Activated CD4-positive, alpha-beta memory T cell treated with anti-CD3 and anti-CD28 coated beads for 36 hours (primary cell): ENCODE measurements at regions not wholly inside any gene's neighbourhood (a gene's known extent, or its start where the extent isn't known, plus 50 kb on each side); places are given as distances from the start of the nearest gene placed in this dataset.

Source experiments
- CTCF ChIA-PET: fragments of 350-600 bp; sonication (Branson Sonifier 250); formaldehyde crosslinking; loops from one replicate; lab custom pipeline; 2021; ENCODE audit warnings: antibody characterized with exemption, inconsistent platforms; lab: Charles Lee
- POLR2A ChIA-PET: fragments of 350-600 bp; sonication (Branson Sonifier 250); formaldehyde crosslinking; loops from one replicate; lab custom pipeline; 2021; ENCODE audit warnings: antibody characterized with exemption; lab: Charles Lee
- DNase-seq: peaks from one replicate; pipeline ENCODE4 v3.0.0-alpha.2; 2020
- H3K27ac Mint-ChIP-seq: one replicate; pipeline ENCODE4 v1.8.0; 2021; ENCODE audit warnings: mixed read lengths
- H3K27me3 Mint-ChIP-seq: one replicate; pipeline ENCODE4 v1.8.0; 2021; ENCODE audit warnings: mixed read lengths
- H3K36me3 Mint-ChIP-seq: one replicate; pipeline ENCODE4 v1.8.0; 2021; ENCODE audit warnings: mixed read lengths
- H3K4me1 Mint-ChIP-seq: one replicate; pipeline ENCODE4 v1.8.0; 2021; ENCODE audit warnings: low read depth, mixed read lengths
- H3K4me3 Mint-ChIP-seq: one replicate; pipeline ENCODE4 v1.8.0; 2021; ENCODE audit warnings: mild to moderate bottlenecking, mixed read lengths
- H3K9me3 Mint-ChIP-seq: one replicate; pipeline ENCODE4 v1.8.0; 2021; ENCODE audit warnings: mixed read lengths
- intact Hi-C: fragments of 100-400 bp; cut with micrococcal nuclease; formaldehyde crosslinking; loops from one replicate; pipeline ENCODE4 v1.15.1; 2023

DNA sequence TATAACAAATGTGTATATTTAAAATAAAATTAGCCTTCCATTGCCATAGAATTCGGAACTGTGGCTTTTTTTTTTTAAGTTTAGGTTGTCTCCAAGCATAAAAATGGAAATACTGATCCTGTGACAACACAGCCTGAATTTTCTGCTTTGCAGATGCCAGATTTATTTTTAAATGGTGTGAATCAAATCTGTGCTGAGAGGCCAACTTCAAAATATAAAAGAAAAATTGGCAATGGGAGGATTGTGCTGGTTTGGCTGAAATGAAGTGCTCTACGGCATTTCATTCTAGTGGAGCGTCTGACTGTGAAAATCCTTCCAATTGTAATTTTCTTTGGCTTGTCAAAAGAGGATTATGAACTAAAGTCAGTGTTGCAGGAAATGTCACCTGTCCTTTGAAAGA, 580.3 kb upstream of the ZFP42 start:
- H3K4me3 Mint-ChIP-seq = no peak overlapping the region
- no peaks in the 10 kb centered on the region for H3K4me1 Mint-ChIP-seq
- H3K36me3 Mint-ChIP-seq = no peaks in the 10 kb centered on the region
- CTCF ChIA-PET = no interaction called here
- H3K9me3 Mint-ChIP-seq = peaks cover 11% of the 10 kb centered on the region
- POLR2A ChIA-PET = no interaction called here
- no peaks in the 10 kb centered on the region for H3K27me3 Mint-ChIP-seq
- H3K27ac Mint-ChIP-seq = no peak overlapping the region
- no peak for DNase-seq
- intact Hi-C loops = no loop called here

DNA sequence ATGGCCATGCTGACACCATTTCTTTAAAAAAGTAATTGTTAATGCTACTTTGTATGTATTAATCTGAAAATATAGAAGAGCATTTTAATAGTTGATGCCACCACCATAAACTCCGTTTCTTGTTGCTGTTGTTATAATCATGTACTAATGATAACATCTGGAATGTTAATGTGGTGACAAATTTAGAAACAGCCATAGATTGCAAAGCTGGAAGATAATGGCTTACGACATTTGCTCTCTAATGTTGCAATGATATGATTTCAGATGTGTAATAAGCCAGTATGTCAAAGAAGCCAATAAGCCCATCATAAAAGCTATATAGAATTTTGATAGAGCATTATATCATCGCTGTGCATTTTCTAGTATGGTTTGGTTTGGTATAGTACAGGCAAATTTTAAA, 579.4 kb upstream of the ZFP42 start:
- Mint-ChIP-seq H3K27ac (no peak overlapping the region), H3K9me3 (peaks cover 11% of the 10 kb centered on the region), H3K36me3 (no peaks in the 10 kb centered on the region), H3K27me3 (no peaks in the 10 kb centered on the region), H3K4me1 (no peaks in the 10 kb centered on the region), H3K4me3 (no peak overlapping the region)
- CTCF ChIA-PET = no interaction called here
- intact Hi-C loops = no loop called here
- DNase-seq = no peak
- POLR2A ChIA-PET = no interaction called here

DNA sequence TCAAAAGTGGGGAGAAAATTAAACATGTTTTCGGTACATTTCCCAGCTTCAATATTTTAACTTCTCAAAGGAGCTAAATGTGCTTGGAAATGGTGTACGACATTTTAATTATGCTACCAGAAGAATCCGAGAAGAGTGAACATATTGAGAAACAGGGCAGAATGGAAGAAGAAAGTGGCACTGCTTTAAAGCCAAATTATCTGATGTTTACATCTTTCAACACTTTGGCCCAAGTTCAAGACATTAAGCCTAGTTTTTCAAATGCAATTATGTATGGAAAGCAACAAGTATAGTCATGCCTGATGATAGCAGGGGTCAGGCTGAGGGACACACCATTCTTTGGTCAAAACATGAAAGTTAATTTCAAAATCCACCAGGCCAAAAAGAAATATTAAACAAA, 577.9 kb upstream of the ZFP42 start:
- Mint-ChIP-seq H3K4me1 (no peaks in the 10 kb centered on the region), H3K36me3 (no peaks in the 10 kb centered on the region), H3K27me3 (no peaks in the 10 kb centered on the region), H3K27ac (no peak overlapping the region), H3K4me3 (no peak overlapping the region), H3K9me3 (peaks cover 11% of the 10 kb centered on the region)
- POLR2A ChIA-PET = no interaction called here
- intact Hi-C loops = no loop called here
- no peak for DNase-seq
- CTCF ChIA-PET = no interaction called here

DNA sequence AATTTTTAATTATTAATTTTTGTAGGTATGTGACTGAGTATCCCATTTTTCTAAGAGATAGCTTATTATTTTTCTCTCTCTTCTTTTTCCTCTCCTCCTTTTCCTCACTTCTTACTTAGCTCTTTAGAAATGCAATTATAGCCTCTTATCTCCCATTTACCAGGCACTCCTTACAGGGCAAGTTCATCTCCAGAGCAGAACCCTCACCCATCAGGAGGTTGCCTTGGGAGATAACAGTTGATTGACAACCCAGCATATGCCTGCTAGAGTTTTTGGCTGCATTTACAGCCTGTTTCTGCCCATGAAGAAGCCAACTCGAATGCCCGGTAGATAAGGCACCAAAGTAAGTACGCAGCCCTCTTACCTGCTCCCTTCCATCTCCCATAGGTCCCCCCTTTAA, 572.9 kb upstream of the ZFP42 start:
- no peaks in the 10 kb centered on the region for H3K4me1 Mint-ChIP-seq
- no peaks in the 10 kb centered on the region for H3K27me3 Mint-ChIP-seq
- DNase-seq = no peak
- intact Hi-C loops = no loop called here
- no peak overlapping the region for H3K27ac Mint-ChIP-seq
- no peak overlapping the region for H3K4me3 Mint-ChIP-seq
- H3K9me3 Mint-ChIP-seq = peaks cover 15% of the 10 kb centered on the region
- POLR2A ChIA-PET = interaction anchor here (0.6 kb wide), 1 partner anchor 1746 kb away, joined by 3 read pairs; no protein-coding TSS in a partner anchor
- CTCF ChIA-PET = no interaction called here
- no peaks in the 10 kb centered on the region for H3K36me3 Mint-ChIP-seq

DNA sequence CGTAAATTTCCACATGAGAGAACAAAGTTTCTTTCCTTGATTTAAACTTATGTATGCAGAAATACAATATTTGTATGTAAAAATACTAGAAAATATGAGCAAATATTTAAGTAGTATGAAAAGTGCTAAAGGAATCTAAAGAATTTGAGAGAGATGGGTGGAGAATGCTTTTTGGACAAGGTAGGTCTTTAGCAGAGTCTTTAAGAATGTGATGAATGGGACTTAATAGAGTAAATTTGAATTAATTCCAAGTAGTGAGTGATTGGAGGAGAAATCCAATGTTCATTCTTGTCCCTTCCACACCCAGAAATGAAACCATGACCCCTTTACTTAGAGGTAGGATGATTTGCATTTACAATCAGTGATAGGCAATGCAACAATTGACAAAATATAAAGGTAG, 570.9 kb upstream of the ZFP42 start:
- DNase-seq = no peak
- ChIA-PET CTCF (no interaction called here), POLR2A (no interaction called here)
- intact Hi-C loops = no loop called here
- no peak overlapping the region for H3K4me3 Mint-ChIP-seq
- H3K9me3 Mint-ChIP-seq = peaks cover 15% of the 10 kb centered on the region
- H3K4me1 Mint-ChIP-seq = no peaks in the 10 kb centered on the region
- H3K36me3 Mint-ChIP-seq = no peaks in the 10 kb centered on the region
- no peaks in the 10 kb centered on the region for H3K27me3 Mint-ChIP-seq
- H3K27ac Mint-ChIP-seq = no peak overlapping the region

DNA sequence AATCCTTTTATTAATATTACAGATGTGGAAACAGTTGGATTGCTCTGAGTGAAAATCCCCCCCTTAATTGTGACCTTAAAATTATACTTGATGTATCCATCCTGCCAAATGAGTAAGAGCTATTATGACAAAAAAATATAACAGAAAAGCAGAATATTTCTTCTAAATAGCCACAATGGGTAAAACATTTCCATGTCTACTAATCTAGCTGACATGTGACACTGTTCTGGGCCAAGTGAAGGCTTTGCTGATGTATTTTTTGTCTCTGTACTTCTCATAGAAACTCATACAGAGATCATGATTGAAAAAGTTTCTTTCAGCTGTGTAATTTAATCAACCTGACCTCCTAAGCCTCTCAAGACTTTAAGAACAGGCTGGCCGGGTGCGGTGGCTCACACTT, 569.1 kb upstream of the ZFP42 start:
- Mint-ChIP-seq H3K27ac (no peak overlapping the region), H3K9me3 (peaks cover 12% of the 10 kb centered on the region), H3K36me3 (no peaks in the 10 kb centered on the region), H3K27me3 (no peaks in the 10 kb centered on the region), H3K4me3 (no peak overlapping the region), H3K4me1 (no peaks in the 10 kb centered on the region)
- CTCF ChIA-PET = no interaction called here
- POLR2A ChIA-PET = no interaction called here
- intact Hi-C loops = no loop called here
- no peak for DNase-seq

DNA sequence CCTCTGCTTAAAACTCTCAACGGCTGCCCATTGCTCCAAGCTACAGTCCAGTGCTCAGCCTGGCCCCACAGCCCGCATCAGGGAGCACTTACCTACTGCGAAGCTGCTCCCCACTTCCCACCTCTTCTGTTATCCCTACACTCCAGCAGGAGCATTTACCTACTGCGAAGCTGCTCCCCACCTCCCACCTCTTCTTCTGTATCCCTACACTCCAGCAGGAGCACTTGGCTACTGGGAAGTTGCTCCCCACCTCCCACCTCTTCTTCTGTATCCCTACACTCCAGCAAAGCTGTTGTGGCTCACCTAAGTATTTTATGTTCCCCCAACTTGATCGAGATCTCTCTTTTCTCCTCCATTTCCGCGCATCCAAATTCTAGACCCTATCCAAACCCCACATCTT, 563.3 kb upstream of the ZFP42 start:
- CTCF ChIA-PET = no interaction called here
- H3K36me3 Mint-ChIP-seq = no peaks in the 10 kb centered on the region
- no peaks in the 10 kb centered on the region for H3K27me3 Mint-ChIP-seq
- no peak overlapping the region for H3K27ac Mint-ChIP-seq
- H3K4me3 Mint-ChIP-seq = no peak overlapping the region
- POLR2A ChIA-PET = no interaction called here
- no peak for DNase-seq
- no peaks in the 10 kb centered on the region for H3K4me1 Mint-ChIP-seq
- intact Hi-C loops = no loop called here
- peaks cover 15% of the 10 kb centered on the region for H3K9me3 Mint-ChIP-seq

DNA sequence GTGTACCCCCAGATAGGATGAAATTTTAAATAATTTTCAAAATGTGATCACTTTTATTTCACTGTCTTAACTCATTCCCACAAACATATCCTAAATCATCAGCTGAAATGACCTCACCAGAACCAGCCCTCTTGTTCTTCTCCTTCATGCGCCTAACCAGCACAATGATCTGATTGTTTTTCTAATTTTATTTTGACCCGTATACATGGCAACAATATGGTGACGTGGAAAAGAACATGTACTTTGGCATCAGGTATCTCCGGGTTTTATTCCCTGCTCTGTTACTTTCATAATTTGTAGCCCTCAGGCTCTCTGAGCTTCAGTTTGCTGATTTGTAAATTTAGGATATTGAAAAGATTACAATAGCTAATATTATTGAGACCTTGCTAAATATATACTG, 562.4 kb upstream of the ZFP42 start:
- peaks cover 18% of the 10 kb centered on the region for H3K9me3 Mint-ChIP-seq
- intact Hi-C loops = no loop called here
- CTCF ChIA-PET = no interaction called here

DNA sequence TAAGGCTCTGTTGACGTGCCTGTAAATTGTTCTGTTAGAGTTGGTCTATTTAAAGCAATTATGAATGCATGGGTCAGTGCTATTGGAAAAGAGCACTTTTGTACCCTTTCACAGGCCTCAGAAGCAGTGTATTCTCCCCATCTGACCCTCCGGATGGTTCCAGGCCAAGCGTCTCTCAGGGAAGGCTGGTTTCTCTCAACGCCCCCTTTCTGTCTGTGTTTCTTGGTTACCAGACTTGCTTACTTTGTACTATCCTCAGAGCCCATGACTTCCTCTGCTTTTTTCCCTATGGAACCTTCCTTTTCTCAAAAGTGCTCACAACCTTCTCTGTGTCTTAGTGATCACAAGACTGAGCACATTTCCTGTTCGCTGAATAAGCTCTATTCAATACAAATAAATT, 559.3 kb upstream of the ZFP42 start:
- no peak overlapping the region for H3K27ac Mint-ChIP-seq
- CTCF ChIA-PET = no interaction called here
- POLR2A ChIA-PET = no interaction called here
- no peaks in the 10 kb centered on the region for H3K36me3 Mint-ChIP-seq
- intact Hi-C loops = no loop called here
- peaks cover 14% of the 10 kb centered on the region for H3K9me3 Mint-ChIP-seq
- no peak for DNase-seq
- H3K4me1 Mint-ChIP-seq = no peaks in the 10 kb centered on the region
- H3K4me3 Mint-ChIP-seq = no peak overlapping the region
- no peaks in the 10 kb centered on the region for H3K27me3 Mint-ChIP-seq

More for the DNA sequence above, 562.4 kb upstream of the ZFP42 start:
- H3K4me3 Mint-ChIP-seq = no peak overlapping the region
- no peak for DNase-seq
- no peaks in the 10 kb centered on the region for H3K4me1 Mint-ChIP-seq
- no peaks in the 10 kb centered on the region for H3K36me3 Mint-ChIP-seq
- POLR2A ChIA-PET = no interaction called here
- H3K27ac Mint-ChIP-seq = no peak overlapping the region
- no peaks in the 10 kb centered on the region for H3K27me3 Mint-ChIP-seq

DNA sequence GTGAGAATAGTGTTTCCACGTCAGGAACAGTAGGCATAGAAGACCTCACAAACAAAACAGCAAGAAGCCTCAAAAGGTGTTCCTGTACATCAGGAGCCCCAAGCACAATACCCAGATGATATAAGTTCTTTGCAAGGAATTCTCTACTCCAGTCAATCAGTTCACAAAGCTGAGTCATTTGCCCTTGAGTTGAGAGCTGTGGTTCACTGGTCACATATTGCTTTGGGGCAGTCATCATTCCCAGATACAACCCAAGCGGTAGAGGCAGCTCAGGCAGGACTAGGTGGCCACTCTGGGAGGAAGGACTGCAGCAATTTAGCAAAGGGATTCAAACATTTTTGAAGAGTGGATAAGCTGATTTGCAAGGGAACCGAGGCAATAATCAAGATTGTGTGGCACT, 551.5 kb upstream of the ZFP42 start:
- POLR2A ChIA-PET = no interaction called here
- Mint-ChIP-seq H3K9me3 (peaks cover 3% of the 10 kb centered on the region), H3K4me1 (no peaks in the 10 kb centered on the region), H3K36me3 (no peaks in the 10 kb centered on the region), H3K27ac (no peak overlapping the region), H3K27me3 (no peaks in the 10 kb centered on the region), H3K4me3 (no peak overlapping the region)
- no peak for DNase-seq
- intact Hi-C loops = no loop called here
- CTCF ChIA-PET = no interaction called here

DNA sequence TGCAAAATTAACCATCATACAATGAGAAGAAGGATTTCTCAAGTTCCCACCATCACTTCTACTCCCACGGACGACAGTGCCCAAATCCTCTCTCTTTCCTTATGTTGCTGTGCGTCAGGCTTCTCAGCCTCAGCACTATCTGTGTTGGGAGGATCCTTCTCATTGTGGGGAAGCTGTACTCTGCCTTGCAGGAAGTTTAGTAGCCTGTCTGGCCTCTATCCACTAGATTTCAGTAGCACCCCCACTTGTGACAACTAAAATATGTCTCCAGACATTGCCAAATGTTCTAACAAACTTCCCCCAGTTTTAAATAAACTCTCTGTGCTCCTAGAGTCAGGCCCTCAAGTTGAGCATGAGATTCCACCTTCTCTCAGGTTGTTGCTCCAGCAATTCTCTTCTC, 545.9 kb upstream of the ZFP42 start:
- no peaks in the 10 kb centered on the region for H3K36me3 Mint-ChIP-seq
- ChIA-PET POLR2A (no interaction called here), CTCF (no interaction called here)
- H3K4me1 Mint-ChIP-seq = no peaks in the 10 kb centered on the region
- DNase-seq = no peak
- H3K9me3 Mint-ChIP-seq = no peaks in the 10 kb centered on the region
- no peak overlapping the region for H3K27ac Mint-ChIP-seq
- no peaks in the 10 kb centered on the region for H3K27me3 Mint-ChIP-seq
- no peak overlapping the region for H3K4me3 Mint-ChIP-seq
- intact Hi-C loops = no loop called here

DNA sequence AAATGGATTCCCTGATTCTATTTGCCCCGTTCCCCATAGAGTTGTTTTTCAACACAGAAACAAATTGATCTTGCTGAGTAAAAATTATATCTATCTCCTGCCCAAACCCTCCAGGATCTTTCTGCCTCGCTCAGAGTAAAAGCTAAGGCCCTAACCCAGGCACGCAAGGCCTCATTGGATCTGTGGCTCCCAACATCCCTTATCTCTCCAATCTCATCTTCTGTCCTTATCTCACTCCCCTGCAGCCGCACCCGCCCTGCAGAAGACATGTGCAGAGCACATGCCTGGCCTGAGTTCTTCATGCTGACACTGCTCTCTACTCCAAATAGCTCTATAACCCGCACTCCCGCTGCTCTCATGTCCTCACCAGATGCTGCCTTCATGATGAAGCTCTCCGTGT, 543.8 kb upstream of the ZFP42 start:
- H3K27ac Mint-ChIP-seq = no peak overlapping the region
- H3K4me3 Mint-ChIP-seq = no peak overlapping the region
- ChIA-PET POLR2A (no interaction called here), CTCF (no interaction called here)
- H3K4me1 Mint-ChIP-seq = no peaks in the 10 kb centered on the region
- no peaks in the 10 kb centered on the region for H3K36me3 Mint-ChIP-seq
- DNase-seq = no peak
- intact Hi-C loops = no loop called here
- peaks cover 3% of the 10 kb centered on the region for H3K9me3 Mint-ChIP-seq
- no peaks in the 10 kb centered on the region for H3K27me3 Mint-ChIP-seq

DNA sequence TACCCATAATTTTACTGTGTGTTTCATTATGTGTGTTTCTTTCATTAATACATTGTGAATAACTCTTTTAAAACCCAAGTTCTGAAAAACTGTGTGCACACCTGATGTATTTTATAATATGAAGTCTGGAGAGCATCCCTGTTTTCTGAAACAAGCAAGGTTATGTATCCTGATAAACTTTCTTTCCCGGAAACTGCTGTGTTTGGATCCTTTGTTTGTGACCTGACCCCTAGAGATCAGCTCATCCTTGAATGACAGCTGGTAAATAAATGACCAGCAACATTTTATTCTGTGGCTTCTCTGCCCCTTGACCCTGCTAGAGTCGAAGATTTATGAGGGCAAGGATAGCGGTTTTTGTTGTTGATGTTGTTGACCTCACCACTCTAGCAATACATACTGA, 535.6 kb upstream of the ZFP42 start:
- no peak for DNase-seq
- H3K9me3 Mint-ChIP-seq = peaks cover 5% of the 10 kb centered on the region
- CTCF ChIA-PET = no interaction called here
- H3K36me3 Mint-ChIP-seq = no peaks in the 10 kb centered on the region
- no peaks in the 10 kb centered on the region for H3K4me1 Mint-ChIP-seq
- no peaks in the 10 kb centered on the region for H3K27me3 Mint-ChIP-seq
- H3K27ac Mint-ChIP-seq = no peak overlapping the region
- intact Hi-C loops = no loop called here
- no peak overlapping the region for H3K4me3 Mint-ChIP-seq
- POLR2A ChIA-PET = no interaction called here

DNA sequence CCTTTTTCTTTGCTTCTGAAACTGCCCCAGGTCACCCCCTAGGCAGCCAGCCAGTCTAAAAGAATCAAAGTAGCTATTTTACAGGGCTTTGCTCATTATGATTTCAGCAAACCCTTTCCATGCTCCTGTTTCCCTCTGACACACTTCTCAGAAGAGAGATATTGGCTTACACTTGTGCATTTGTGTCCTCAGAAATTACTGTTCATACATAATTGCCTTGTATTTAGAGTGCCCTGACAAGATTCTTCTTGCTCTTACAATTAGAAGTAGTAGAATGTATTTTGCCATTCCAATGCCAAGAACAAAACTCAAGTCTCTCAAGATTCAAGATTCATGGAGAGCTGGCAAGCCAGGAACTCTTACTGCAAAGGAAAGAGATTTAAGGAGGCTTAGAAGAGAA, 531.0 kb upstream of the ZFP42 start:
- H3K4me3 Mint-ChIP-seq = no peak overlapping the region
- H3K27ac Mint-ChIP-seq = no peak overlapping the region
- no peaks in the 10 kb centered on the region for H3K4me1 Mint-ChIP-seq
- H3K36me3 Mint-ChIP-seq = no peaks in the 10 kb centered on the region
- DNase-seq = no peak
- POLR2A ChIA-PET = no interaction called here
- H3K9me3 Mint-ChIP-seq = no peaks in the 10 kb centered on the region
- H3K27me3 Mint-ChIP-seq = no peaks in the 10 kb centered on the region
- CTCF ChIA-PET = no interaction called here
- intact Hi-C loops = no loop called here
